A172 (cell line): ENCODE measurements at regions not wholly inside any gene's neighbourhood (a gene's known extent, or its start where the extent isn't known, plus 50 kb on each side); places are given as distances from the start of the nearest gene placed in this dataset.

ENCODE experiments used
- DNase-seq: peaks from one replicate; pipeline ENCODE4 v3.0.0-alpha.2; 2015; ENCODE audit warnings: low spot score

- peak; percentile 87 for DNase-seq
These were observed 229.2 kb downstream of the PTTG2 start for GRCh38 chr4:38189445-38189844.

GRCh38 chr4:38190717-38191178, 230.6 kb downstream of the PTTG2 start:
- DNase-seq, result peak; percentile 64

- DNase-seq, result no peak
These were observed 232.3 kb downstream of the PTTG2 start for GRCh38 chr4:38192516-38192915.

- no peak for DNase-seq
These were observed 233.2 kb downstream of the PTTG2 start for GRCh38 chr4:38193236-38193863.

- no peak for DNase-seq
These were observed 233.9 kb downstream of the PTTG2 start for GRCh38 chr4:38194047-38194602.

GRCh38 chr4:38195486-38195885, 235.3 kb downstream of the PTTG2 start:
- DNase-seq, result no peak

GRCh38 chr4:38195911-38196310, 235.7 kb downstream of the PTTG2 start:
- no peak for DNase-seq

- DNase-seq, result no peak
These were observed 242.0 kb downstream of the PTTG2 start for GRCh38 chr4:38202242-38202641.

- no peak for DNase-seq
These were observed 243.4 kb downstream of the PTTG2 start for GRCh38 chr4:38203609-38204008.

- DNase-seq, result no peak
These were observed 244.3 kb downstream of the PTTG2 start for GRCh38 chr4:38204339-38205035.

GRCh38 chr4:38205261-38205660, 245.1 kb downstream of the PTTG2 start:
- no peak for DNase-seq

- no peak for DNase-seq
These were observed 246.9 kb downstream of the PTTG2 start for GRCh38 chr4:38207110-38207457.

GRCh38 chr4:38209654-38210053, 249.5 kb downstream of the PTTG2 start:
- no peak for DNase-seq

- no peak for DNase-seq
These were observed 250.4 kb downstream of the PTTG2 start for GRCh38 chr4:38210396-38211114.

GRCh38 chr4:38211885-38212284, 251.7 kb downstream of the PTTG2 start:
- DNase-seq, result no peak

- no peak for DNase-seq
These were observed 253.0 kb downstream of the PTTG2 start for GRCh38 chr4:38213083-38213805.

GRCh38 chr4:38222892-38223291, 262.7 kb downstream of the PTTG2 start:
- DNase-seq, result no peak

- no peak for DNase-seq
These were observed 263.1 kb downstream of the PTTG2 start for GRCh38 chr4:38223306-38223705.

GRCh38 chr4:38223782-38224236, 263.6 kb downstream of the PTTG2 start:
- no peak for DNase-seq

GRCh38 chr4:38224850-38225249, 264.7 kb downstream of the PTTG2 start:
- DNase-seq, result no peak

- no peak for DNase-seq
These were observed 266.0 kb downstream of the PTTG2 start for GRCh38 chr4:38226170-38226569.
